ENCODE measurements at regions not wholly inside any gene's neighbourhood (a gene's known extent, or its start where the extent isn't known, plus 50 kb on each side); places are given as distances from the start of the nearest gene placed in this dataset.

DNA sequence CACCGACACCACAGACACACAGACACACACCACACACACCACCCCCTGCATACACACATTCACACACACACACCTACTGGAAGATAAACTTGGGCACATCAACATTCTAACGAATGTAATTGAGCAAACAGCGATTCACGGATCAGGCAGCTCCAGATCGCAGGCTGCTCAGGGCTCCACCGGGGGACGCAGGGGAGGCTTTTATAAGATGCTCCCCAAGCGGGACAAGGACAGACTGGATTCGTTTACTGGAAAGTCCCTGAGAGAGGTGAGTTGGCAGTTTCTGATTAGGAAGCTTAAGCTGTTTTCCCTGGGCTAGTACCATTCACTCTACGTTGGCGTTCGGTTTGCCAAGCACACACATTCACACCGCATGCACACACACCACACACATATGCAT lies 281.3 kb downstream of the IRF8 start:
- Histone ChIP-seq H3K79me2 (ENCODE audit: control insufficient read depth, insufficient read depth, low read length) (no peaks in the 10 kb centered on the region), H4K20me1 (replicated peaks; ENCODE audit: control insufficient read depth, extremely low read depth, insufficient read depth, low read length) (no peaks in the 10 kb centered on the region), H3K36me3 (ENCODE audit: control insufficient read depth in 2 of 2, extremely low read depth in 1 of 2, insufficient read depth in 2 of 2, low read length in 2 of 2) (no peaks in the 10 kb centered on the region), H3K9ac (replicated peaks; ENCODE audit: extremely low read depth, insufficient read depth, low read length) (no peak overlapping the region), H3K4me3 (replicated peaks in 1 of 3; ENCODE audit: insufficient read depth in 1 of 3, low read depth in 1 of 3, low read length in 3 of 3) (no peak overlapping the region), H3K27ac (ENCODE audit: insufficient read depth, low read depth, low read length) (no peak overlapping the region), H3K4me2 (ENCODE audit: insufficient read depth, low read length) (no peak overlapping the region), H3K9me3 (replicated peaks; ENCODE audit: control insufficient read depth, insufficient read depth, low read length) (no peaks in the 10 kb centered on the region), H2AFZ (ENCODE audit: low read depth, low read length) (no peak overlapping the region), H3K4me1 (ENCODE audit: control insufficient read depth, extremely low read depth, insufficient read depth, low read length) (no peaks in the 10 kb centered on the region), H3K9me1 (replicated peaks; ENCODE audit: control insufficient read depth, extremely low read depth, insufficient read depth, low read length) (no peaks in the 10 kb centered on the region), H3K27me3 (ENCODE audit: control insufficient read depth in 2 of 2, insufficient read depth in 2 of 2, low read length in 2 of 2) (no peaks in the 10 kb centered on the region)
- intact Hi-C loops (cut with micrococcal nuclease) (no loop called here), dilution Hi-C loops (cut with MboI; ENCODE audit: extremely low pct_ligation_motif_present, low sequenced_read_pairs) (no loop called here)
- ChIA-PET CTCF (no interaction called here), POLR2A (no interaction called here)
- BruUV-seq (replicated peaks) = no TSS peak
- TF ChIP-seq POLR2A (IDR thresholded peaks at IDR 0.05; ENCODE audit: low read depth, low read length) = no peak
- no peak for TF ChIP-seq FOS (IDR thresholded peaks at IDR 0.05; ENCODE audit: borderline replicate concordance, insufficient read depth, low read length)
- TF ChIP-seq POLR2AphosphoS5 (IDR thresholded peaks at IDR 0.05; ENCODE audit: insufficient read depth, low read depth, low read length) = no peak
- TF ChIP-seq EZH2 (IDR thresholded peaks at IDR 0.05; ENCODE audit: borderline replicate concordance, low read depth, low read length, severe bottlenecking) = no peak
- TF ChIP-seq CTCF (IDR thresholded peaks at IDR 0.05; ENCODE audit: extremely low read depth in 1 of 2, insufficient read depth in 1 of 2, low read depth in 1 of 2, low read length in 2 of 2) = no peak
- no peak for TF ChIP-seq MYC (IDR thresholded peaks at IDR 0.05; ENCODE audit: low read depth, low read length)
- no peak for TF ChIP-seq JUN (IDR thresholded peaks at IDR 0.05; ENCODE audit: borderline replicate concordance, insufficient read depth, insufficient read length, low read depth)
- TF ChIP-seq, protein P1, sequence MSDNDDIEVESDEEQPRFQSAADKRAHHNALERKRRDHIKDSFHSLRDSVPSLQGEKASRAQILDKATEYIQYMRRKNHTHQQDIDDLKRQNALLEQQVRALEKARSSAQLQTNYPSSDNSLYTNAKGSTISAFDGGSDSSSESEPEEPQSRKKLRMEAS (IDR thresholded peaks at IDR 0.05; ENCODE audit: insufficient read depth, insufficient read length) = no peak
- no peak for TF ChIP-seq GATA2 (IDR thresholded peaks at IDR 0.05; ENCODE audit: insufficient read depth, insufficient read length, low read depth, low read length)
- FAIRE-seq (no peak), DNase-seq (ENCODE audit: low read depth, low spot score) (no peak)

Data from endothelial cell of umbilical vein (primary cell).